ENCODE measurements at regions not wholly inside any gene's neighbourhood (a gene's known extent, or its start where the extent isn't known, plus 50 kb on each side); places are given as distances from the start of the nearest gene placed in this dataset.

DNA sequence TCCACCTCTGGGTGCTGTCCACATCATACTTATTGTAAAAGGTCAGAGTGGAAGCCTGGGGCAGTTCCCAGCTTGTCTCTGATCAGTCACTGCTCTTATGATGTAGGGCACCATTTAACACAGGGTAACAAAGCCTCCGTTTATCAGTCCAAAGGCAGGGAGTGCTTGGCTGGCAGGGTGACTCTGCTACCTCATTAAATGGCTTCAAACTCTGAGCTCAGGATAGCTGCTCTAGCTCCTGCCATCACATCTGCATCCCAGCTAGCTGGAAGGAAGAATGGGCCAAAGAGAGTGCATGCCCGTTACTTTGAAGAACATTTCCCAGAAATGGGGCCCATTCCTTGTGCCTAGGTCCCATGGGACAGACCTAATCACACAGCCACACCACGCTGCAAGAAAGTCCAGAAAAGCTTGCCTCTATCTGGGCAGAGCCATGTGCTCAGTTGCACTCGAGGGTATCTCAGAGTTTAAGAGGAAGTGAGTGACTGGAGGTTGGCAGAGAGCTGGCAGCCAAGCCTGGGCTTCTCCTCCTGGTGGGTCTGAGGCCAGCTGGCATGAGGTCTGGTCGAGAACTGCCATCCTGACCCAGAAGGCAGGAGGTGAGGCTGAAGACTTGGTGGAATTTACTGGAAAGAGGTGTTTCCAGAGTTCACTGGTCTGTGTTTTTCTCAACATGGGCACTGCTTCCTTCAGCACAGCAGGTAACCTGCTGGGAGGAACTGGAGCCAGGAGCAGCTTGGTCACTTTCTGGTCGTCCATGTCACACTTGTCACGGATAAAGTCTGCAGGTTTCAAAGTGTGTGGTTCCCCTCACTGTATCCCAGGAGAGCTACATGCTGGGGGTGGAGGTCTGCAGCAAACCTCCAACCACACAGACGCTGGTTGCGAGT lies 935.7 kb downstream of the BRD1 start:
- DNase-seq, result no peak

DNA sequence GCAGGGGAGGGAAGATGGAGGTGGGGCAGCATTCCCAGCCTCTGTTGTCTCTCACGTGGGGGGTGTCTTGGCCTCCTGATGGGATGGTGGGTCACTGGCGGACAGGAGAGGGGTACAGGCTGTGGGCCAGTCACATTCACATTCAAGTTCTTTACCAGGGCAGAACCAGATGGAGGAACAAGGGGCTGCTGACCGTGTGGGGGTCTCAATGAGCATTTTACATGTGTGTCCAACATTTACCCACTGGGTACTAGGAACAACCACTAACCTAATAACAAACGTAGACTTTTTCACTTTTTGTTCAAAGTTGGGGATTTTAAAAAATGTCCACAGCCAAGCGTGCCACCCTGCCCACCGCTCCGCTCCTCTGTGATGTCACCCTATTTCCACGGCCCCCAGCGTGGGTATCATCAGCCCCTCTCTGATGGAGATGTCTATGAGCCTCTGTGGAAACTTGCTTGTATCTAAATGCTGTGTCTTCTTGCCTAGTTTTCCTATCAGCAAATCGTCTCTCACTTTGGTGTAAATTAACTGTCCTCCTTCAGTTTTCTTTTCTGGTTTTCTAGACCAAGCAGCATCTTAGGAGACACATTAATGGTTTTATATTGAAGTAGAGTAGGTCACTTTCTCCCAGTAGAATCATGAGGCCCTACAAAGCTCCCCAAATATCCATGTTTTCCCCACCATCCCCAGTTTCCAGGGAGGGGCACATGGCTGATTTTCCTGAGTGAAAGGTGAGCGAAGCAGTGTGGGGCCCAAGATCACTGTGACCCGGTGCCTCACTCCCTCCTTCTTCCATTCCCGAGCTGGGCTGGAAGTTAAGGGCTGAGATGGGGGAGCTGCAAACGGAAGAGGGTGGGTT lies 936.7 kb downstream of the BRD1 start:
- DNase-seq, result no peak

DNA sequence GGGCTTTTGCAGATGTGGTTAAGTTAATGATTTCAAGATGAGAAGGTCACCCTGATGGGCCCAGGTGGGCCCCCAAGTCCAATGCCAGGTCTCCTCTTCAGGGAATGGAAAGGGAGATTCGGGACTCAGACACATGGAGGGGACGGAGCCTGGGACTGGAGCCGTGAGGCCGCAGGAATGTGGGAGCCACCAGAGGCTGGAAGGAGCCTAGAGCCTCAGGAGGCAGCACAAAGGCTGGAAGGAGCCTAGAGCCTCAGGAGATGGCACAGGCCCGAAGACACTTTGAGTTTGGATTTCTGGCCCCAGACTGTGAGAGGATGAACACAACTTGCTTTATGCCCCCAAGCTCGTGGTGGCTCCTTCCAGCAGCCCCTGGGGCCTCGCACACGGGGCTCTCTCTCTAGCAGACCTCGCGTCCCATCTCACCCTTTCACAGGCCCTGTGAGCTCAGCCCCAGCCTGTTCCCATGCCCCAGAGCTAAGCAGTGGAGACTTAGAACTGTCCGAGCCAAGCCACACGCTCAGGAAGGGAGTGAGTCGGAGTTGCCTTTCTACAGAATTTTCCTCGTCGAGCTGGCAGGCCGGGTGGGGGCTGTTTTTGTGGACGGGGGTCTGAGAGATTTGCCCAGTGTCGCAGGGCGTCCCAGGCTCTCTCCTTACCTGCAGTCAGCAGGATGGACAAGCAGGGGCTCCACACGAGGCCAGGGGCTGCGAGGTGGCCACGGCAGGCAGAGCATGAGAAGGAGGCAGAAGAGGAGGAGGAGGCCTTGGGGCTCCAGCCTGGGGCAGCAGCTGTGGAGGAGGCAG lies 937.6 kb downstream of the BRD1 start:
- no peak for DNase-seq

DNA sequence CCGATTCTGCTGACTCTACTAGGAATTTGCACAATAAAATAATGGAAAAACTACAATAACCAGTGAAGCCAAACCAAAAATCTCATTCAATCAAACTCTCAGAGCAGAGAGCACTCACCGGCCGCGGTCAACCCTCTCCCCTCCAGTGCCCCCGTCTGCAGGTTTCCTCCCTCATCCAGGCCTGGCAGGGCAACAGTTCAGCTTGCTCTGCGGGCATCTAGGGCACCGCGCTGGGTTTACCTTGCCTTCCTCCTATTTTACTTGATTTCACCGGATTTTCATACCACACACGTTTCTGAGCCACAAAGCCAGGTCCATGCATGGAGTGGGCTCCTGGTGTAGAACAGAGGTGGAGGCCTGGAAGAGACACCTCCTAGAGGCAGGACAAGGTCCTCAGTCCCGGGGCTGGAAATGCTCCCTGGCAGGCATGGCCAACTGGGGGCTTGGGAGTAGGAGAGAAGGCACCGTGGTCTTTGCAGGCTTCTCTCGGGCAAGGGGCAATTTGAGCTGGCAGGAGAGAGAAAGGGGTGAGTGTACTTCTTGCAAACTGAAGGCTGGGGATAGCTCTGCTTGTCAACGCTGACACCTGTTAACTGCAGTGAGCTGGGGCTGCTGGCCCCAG lies 938.4 kb downstream of the BRD1 start:
- no peak for DNase-seq

- DNase-seq, result no peak
Observed at GRCh38 chr22:48888466-48889208, 939.0 kb downstream of the BRD1 start.

GRCh38 chr22:48887394-48888332 lies 940.0 kb downstream of the BRD1 start:
- no peak for DNase-seq

DNA sequence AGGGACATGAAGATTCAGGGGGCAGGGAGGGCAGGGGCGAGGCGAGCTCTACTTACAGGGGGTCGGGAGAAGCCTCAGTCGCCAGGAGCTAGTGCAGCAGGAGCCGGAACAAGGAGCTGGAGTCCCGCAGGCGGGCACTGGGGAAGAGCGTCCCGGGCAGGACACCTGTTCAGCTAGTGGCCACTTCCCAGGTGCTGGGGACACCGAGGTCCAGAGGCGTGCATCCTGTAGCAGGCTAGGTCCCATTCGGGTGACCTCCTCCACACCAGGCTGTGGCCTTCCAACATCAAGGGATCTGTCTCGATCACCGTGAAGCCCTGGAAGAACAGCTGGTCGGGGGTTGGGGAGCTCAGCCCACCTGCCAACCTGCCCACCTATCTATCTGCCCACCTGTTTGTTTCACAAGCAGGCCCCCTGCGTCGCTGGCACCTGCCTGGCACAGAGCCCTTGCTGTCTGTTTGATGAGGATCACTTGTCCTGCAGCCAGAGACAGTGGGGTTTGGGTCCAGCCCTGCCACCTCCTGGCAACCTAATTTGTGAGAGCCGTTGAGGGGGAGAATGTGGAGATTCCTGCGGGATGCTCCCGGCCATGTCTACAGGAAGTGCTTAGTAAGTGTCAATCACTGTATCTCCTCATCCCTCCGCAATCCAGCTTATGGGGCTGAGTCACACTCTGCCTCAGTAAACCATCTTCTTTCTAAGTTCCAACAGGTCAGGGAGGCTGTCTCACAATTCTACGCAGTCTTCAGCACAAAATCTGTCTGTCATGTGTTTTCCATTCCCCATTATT lies 940.9 kb downstream of the BRD1 start:
- peak; percentile 87 for DNase-seq

DNA sequence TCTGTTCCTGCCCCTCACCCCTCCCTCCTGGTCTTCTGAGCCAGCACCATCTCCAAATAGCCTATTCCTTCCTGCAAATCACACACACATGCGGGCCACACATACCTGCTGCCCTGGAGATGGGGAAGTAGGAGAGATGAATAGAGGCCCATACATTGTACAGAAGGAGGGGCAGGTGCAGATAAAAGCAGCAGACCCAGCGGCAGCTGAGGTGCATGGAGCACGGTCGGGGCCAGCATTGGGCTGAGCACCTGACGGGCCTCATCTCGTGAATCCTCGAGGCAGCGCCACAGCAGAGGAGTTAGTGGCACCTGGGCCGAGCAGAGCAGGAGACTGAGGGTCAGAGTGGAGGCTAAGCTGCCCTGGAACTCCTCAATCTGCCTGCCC lies 941.8 kb downstream of the BRD1 start:
- peak; percentile 57 for DNase-seq

GRCh38 chr22:48885271-48885918 lies 942.3 kb downstream of the BRD1 start:
- no peak for DNase-seq

GRCh38 chr22:48884786-48885185 lies 942.9 kb downstream of the BRD1 start:
- no peak for DNase-seq

DNA sequence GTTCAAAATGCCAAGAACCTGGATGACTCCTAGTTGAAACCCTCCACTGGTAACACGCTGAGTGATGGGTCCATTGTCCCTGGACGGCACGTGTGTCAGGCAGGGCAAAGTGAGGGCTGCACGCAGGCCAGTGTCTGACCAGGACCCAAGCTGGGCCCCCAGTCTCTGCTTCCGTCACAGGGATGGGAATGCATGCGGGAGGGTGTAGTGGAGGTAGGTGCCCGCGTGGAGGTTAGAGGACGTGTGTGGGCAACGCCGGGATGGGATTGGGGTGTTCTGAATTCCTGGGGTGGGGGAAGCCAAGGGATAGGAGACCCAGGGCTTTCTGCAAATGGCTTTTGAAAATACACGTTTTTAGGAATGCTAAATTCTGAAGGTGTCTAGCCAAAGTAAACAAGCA lies 943.3 kb downstream of the BRD1 start:
- DNase-seq, result no peak

GRCh38 chr22:48883211-48883960 lies 944.3 kb downstream of the BRD1 start:
- DNase-seq, result no peak

DNA sequence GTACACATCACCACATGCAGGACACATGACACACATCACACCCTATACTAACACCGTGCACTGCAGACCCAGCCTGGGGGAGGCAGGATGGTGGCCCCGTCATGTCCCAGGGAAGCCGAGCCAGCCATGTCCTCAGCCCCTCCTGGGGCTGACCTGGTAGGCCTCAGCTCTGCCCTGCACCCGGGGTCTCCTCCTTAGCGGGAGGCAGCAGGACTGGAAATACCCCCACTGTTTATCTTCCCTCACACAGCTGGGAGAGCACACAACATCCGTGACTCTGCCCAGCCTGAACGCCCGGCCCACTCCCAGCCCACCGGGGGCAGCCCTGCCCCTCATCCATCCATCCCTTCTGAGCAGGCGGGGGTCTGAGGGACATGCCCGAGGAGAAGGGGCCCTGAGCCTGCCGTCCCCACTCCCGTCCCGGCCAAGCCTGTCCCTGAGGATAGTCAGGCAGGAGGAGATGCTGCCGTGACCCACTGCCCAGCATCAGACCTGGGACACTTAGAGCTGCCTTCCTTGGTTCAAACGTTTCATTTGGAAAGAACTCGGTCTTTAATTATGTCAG lies 945.0 kb downstream of the BRD1 start:
- DNase-seq, result no peak

DNA sequence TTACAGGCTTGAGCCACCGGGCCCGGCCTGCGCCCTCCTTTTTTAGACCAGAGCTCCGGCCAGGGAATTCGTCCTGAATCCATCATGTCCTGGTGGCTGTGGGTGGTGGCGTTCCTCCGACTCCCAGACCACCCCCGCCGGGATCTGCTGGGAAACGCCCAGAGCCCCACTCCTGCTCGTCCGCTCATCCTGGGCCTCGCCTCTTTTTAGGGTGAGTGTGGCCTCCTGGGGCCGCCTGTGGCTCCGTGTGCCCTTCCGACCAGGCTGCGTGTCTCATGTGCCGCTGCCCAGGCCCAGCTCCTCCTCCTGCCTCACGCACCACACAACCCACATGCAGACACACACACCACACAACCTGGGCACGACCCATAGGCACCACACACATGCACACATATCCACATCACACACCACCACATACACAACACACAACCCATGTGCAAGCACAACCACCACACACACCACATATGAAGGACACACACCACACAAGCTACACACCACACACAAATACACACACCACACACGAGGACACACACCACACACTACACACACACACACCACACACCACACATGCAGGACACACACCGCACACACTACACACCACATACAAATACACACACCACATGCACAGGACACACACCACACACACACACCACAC lies 946.2 kb downstream of the BRD1 start:
- DNase-seq, result no peak

DNA sequence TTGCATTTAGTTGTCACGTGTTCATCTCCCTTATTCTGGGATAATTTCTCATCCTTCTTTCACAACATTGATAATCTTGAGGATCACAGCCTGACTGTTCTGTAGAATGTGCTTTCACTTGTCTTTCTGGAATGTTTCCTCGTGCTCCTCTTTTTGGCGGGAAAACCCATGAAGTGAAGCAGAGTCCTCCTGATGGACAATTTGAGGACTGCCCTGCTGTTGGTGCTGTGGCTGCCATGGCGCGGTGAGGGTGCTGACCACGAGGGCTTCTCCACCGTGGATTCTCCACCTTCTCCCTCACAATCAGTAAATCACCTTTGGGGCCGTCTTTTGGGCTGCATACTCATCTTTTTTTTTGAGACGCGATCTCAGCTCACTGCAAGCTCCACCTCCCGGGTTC lies 946.9 kb downstream of the BRD1 start:
- DNase-seq, result no peak

DNA sequence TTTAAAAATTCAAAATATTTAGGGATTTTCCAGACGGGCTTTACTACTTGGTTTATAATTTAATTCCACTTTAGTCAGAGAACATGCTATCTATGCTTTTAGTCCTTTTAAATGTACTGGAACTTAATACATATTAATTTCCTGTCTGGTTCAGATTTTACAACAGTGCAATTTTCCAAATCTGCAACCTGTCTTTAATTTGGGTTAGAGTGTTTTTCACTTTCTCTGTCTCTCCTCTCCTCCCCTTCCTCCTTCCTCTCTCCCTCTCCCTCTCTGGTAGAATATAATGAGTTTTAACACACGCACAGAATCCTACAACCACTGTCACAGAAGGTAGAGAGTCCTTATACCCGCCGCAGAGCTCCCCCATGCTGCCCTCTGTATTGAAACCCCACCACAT lies 950.7 kb downstream of the BRD1 start:
- DNase-seq, result no peak

GRCh38 chr22:48874956-48875355 lies 952.7 kb downstream of the BRD1 start:
- no peak for DNase-seq

DNA sequence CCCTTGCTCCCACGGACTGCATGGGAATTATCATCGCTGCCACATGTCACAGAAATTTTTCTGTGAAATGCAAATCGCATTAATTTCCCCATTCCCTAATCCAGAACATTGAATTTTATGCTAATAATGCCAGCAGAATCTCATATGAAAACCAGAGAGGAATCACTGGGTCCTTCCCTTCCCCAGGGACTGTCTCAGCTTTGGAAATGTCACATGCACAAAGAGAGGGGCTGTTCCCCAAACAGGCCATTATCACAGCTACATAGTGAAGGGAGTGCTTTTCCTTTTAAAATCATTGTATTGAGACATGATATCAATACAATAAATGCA lies 954.5 kb downstream of the BRD1 start:
- no peak for DNase-seq

Measured in NCI-H1105 (cell line).